Sigmoid colon (tissue), 6 donors: ENCODE measurements at regions not wholly inside any gene's neighbourhood (a gene's known extent, or its start where the extent isn't known, plus 50 kb on each side); places are given as distances from the start of the nearest gene placed in this dataset.
A peak's percentile ranks its signal among the peaks of the same experiment; 100 is the strongest.

Experiments
- DNase-seq: peaks from one replicate; pipeline ENCODE4 v3.0.0-alpha.2; 2019
- H3K27ac ChIP-seq, 4 donors: fragments of 200-600 bp; sonication (generic); one replicate each; pipeline ENCODE4 v1.5.1; 2016 to 2019; ENCODE audit warnings: mild to moderate bottlenecking in 1 of 4
- H3K27me3 ChIP-seq, 3 donors: fragments of 200-600 bp; sonication (generic); one replicate each; pipeline ENCODE4 v1.5.1; 2019; ENCODE audit warnings: mild to moderate bottlenecking in 1 of 3
- H3K36me3 ChIP-seq, 4 donors: fragments of 200-600 bp; sonication (generic); one replicate each; pipeline ENCODE4 v1.5.1; 2016 to 2019
- H3K4me1 ChIP-seq, 4 donors: fragments of 200-600 bp; sonication (generic); one replicate each; pipeline ENCODE4 v1.5.1; 2017 to 2019
- H3K4me3 ChIP-seq, 4 donors: fragments of 200-600 bp; sonication (generic); one replicate each; pipeline ENCODE4 v1.5.1; 2017 to 2019; ENCODE audit warnings: mild to moderate bottlenecking in 2 of 4, moderate library complexity in 1 of 4
- H3K9me3 ChIP-seq, 4 donors: fragments of 200-600 bp in 3 of 4; sonication (generic) in 3 of 4; one replicate each; pipeline versions ENCODE4 v1.5.1 to v1.6.1; 2013 to 2019
- EP300 ChIP-seq, 4 donors: sonication (generic); formaldehyde crosslinking; IDR thresholded peaks; one replicate each; pipeline ENCODE4 v1.6.1; 2017; ENCODE audit warnings: antibody characterized with exemption in 4 of 4
- POLR2A ChIP-seq, 2 donors: fragments of 450-650 bp; IDR thresholded peaks; one replicate each; pipeline ENCODE4 v1.6.1; 2016; ENCODE audit warnings: antibody characterized with exemption in 2 of 2, mild to moderate bottlenecking in 2 of 2, moderate library complexity in 2 of 2
- POLR2AphosphoS5 ChIP-seq, 4 donors: sonication (generic); formaldehyde crosslinking; IDR thresholded peaks; one replicate each; pipeline ENCODE4 v1.6.1; 2017; ENCODE audit warnings: antibody characterized with exemption in 4 of 4
- WGBS, 2 donors: extraction: QIAGEN DNeasy Blood & Tissue Kit; methylation state at CpG; one replicate each; pipeline ENCODE4 v1.1.7; 2013; 5-methylcytosine and 5-hydroxymethylcytosine counted together
- intact Hi-C: fragments of 100-400 bp; cut with DNase I; formaldehyde crosslinking; loops from one replicate; pipeline ENCODE4 v1.15.1; 2023
- TF ChIP-seq, protein P1 (sequence below), 4 experiments: fragments of 450-650 bp in 3 of 4; fragments of 200-600 bp in 1 of 4; IDR thresholded peaks; one replicate each; pipeline ENCODE4 v1.5.1; 2016 to 2019; ENCODE audit warnings: antibody characterized with exemption in 4 of 4, mild to moderate bottlenecking in 3 of 4, moderate library complexity in 2 of 4
- donor health status: healthy with polysubstance abuse.
- donor health status: healthy.

DNA sequence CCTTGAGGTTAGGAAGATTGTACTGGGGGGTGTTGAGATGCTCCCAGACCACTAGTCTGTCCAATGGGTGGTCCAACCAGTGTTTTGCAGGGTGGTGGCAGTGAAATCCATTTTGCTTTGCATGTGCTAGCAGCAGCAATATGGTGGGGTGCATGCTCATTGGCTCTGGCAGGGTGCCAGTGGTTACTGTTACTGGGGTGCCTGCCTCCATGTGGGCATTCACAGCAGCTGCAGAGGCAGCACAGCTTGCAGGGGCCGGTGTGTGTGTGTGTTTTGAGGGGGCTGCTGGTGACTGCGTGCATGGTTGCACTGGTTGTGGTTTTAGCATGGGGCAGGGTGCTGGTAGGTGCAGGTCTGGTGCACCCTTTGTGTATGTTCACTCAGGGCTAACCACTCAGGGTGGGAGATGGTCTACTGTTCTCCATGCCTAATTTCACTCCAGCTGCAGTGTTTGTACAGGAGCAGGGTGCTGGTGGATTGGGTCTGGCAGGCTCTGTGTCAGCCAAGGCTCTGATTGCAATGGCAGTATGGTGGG is 265.4 kb downstream of the NUP35 start:
- 89 to 90% methylated on average over 2 of the region's 2 CpGs for WGBS, 2 donors
- Histone ChIP-seq H3K4me3 (no peak overlapping the region), H3K4me1 (no peaks in the 10 kb centered on the region), H3K27me3 (no peaks in the 10 kb centered on the region), H3K36me3 (no peaks in the 10 kb centered on the region), H3K27ac (no peak overlapping the region), H3K9me3 (peaks cover 0 to 11% (median 4%) of the 10 kb centered on the region in 4 donors)
- no peak for TF ChIP-seq POLR2A (IDR thresholded peaks at IDR 0.05)
- TF ChIP-seq, protein P1, sequence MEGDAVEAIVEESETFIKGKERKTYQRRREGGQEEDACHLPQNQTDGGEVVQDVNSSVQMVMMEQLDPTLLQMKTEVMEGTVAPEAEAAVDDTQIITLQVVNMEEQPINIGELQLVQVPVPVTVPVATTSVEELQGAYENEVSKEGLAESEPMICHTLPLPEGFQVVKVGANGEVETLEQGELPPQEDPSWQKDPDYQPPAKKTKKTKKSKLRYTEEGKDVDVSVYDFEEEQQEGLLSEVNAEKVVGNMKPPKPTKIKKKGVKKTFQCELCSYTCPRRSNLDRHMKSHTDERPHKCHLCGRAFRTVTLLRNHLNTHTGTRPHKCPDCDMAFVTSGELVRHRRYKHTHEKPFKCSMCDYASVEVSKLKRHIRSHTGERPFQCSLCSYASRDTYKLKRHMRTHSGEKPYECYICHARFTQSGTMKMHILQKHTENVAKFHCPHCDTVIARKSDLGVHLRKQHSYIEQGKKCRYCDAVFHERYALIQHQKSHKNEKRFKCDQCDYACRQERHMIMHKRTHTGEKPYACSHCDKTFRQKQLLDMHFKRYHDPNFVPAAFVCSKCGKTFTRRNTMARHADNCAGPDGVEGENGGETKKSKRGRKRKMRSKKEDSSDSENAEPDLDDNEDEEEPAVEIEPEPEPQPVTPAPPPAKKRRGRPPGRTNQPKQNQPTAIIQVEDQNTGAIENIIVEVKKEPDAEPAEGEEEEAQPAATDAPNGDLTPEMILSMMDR (IDR thresholded peaks at IDR 0.05), result no peak
- TF ChIP-seq EP300 (IDR thresholded peaks at IDR 0.05), result no peak
- no peak for TF ChIP-seq POLR2AphosphoS5 (IDR thresholded peaks at IDR 0.05)
- DNase-seq, result peak; percentile 58
- intact Hi-C loops, result no loop called here

- Histone ChIP-seq H3K4me3 (no peak overlapping the region), H3K27ac (no peak overlapping the region), H3K9me3 (peaks cover 0 to 11% (median 4%) of the 10 kb centered on the region in 4 donors), H3K36me3 (no peaks in the 10 kb centered on the region), H3K4me1 (no peaks in the 10 kb centered on the region), H3K27me3 (no peaks in the 10 kb centered on the region)
- intact Hi-C loops, result no loop called here
- no peak for DNase-seq
- WGBS, 2 donors, result 86 to 89% methylated on average over 4 of the region's 4 CpGs
- TF ChIP-seq, protein P1 (IDR thresholded peaks at IDR 0.05), result no peak
- TF ChIP-seq EP300 (IDR thresholded peaks at IDR 0.05) (no peak), POLR2A (IDR thresholded peaks at IDR 0.05) (no peak), POLR2AphosphoS5 (IDR thresholded peaks at IDR 0.05) (no peak)
These were observed 265.9 kb downstream of the NUP35 start for GRCh38 chr2:183390109-183390508.

DNA sequence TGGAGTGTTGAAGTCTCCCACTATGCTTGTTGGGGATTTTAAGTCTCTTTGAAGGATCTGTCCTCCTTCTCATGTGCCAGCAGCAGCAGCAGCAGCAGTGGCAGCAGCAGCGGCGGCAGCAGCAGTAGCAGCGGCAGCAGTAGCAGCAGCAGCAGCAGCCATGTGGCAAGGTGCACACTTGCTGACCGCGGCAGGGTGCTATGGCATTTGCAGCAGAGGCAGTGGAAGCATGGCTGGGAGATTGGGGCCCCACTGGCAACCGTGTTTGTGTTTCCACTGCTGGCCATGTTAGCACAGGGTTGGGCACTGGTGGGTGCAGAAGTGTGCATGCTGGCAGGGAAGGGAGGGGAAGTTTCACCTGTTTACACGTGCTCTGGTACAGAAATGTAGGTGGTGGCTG is 280.1 kb downstream of the NUP35 start:
- H3K4me1 ChIP-seq, result no peaks in the 10 kb centered on the region
- TF ChIP-seq, protein P1 (IDR thresholded peaks at IDR 0.05), result no peak
- TF ChIP-seq EP300 (IDR thresholded peaks at IDR 0.05) (no peak), POLR2AphosphoS5 (IDR thresholded peaks at IDR 0.05) (no peak), POLR2A (IDR thresholded peaks at IDR 0.05) (no peak)
- H3K36me3 ChIP-seq, result no peaks in the 10 kb centered on the region
- intact Hi-C loops, result no loop called here
- DNase-seq, result no peak
- no peak overlapping the region for H3K4me3 ChIP-seq
- WGBS, 2 donors, result 92% methylated on average over 7 of the region's 7 CpGs
- no peaks in the 10 kb centered on the region for H3K9me3 ChIP-seq
- no peaks in the 10 kb centered on the region for H3K27me3 ChIP-seq
- no peak overlapping the region for H3K27ac ChIP-seq

DNA sequence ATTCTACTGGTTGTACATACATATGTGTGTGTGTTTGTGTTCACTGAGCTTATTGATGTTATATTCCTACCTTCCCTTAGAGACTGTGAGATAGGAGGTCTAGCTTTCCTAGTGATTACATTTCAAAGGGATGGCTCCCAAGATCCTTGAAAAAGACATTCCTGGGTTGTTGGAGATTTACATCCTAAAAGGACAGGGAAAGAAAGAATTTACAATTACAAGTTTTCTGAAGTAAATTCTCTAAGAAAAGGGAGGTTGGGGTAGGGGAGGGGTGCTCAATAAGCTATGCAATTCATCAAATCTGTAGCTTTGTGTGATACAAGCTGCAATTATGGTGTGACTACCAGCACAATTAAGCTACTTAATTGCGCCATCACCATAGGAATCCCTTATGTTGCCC is 284.3 kb downstream of the NUP35 start:
- H3K9me3 ChIP-seq, result no peaks in the 10 kb centered on the region
- H3K27me3 ChIP-seq, result no peaks in the 10 kb centered on the region
- H3K27ac ChIP-seq, result no peak overlapping the region
- H3K36me3 ChIP-seq, result no peaks in the 10 kb centered on the region
- 0% methylated on average over 1 of the region's 1 CpG for WGBS, 2 donors
- intact Hi-C loops, result no loop called here
- no peak for DNase-seq
- no peaks in the 10 kb centered on the region for H3K4me1 ChIP-seq
- H3K4me3 ChIP-seq, result no peak overlapping the region
- TF ChIP-seq POLR2A (IDR thresholded peaks at IDR 0.05), result no peak
- TF ChIP-seq, protein P1 (IDR thresholded peaks at IDR 0.05), result no peak

GRCh38 chr2:183409662-183410061 is 285.4 kb downstream of the NUP35 start:
- Histone ChIP-seq H3K9me3 (no peaks in the 10 kb centered on the region), H3K4me1 (no peaks in the 10 kb centered on the region), H3K27me3 (no peaks in the 10 kb centered on the region), H3K27ac (no peak overlapping the region), H3K4me3 (no peak overlapping the region), H3K36me3 (no peaks in the 10 kb centered on the region)
- intact Hi-C loops, result no loop called here
- DNase-seq, result no peak
- TF ChIP-seq, protein P1 (IDR thresholded peaks at IDR 0.05), result no peak
- TF ChIP-seq POLR2A (IDR thresholded peaks at IDR 0.05) (no peak), POLR2AphosphoS5 (IDR thresholded peaks at IDR 0.05) (no peak), EP300 (IDR thresholded peaks at IDR 0.05) (no peak)
